ENCODE measurements at regions not wholly inside any gene's neighbourhood (a gene's known extent, or its start where the extent isn't known, plus 50 kb on each side); places are given as distances from the start of the nearest gene placed in this dataset.

- 27% methylated on average over 6 of the region's 6 CpGs for WGBS
- no peak for DNase-seq (ENCODE audit: extremely low spot score)
- no peaks in the 10 kb centered on the region for H3K4me1 ChIP-seq (ENCODE audit: insufficient read depth)
- no peak overlapping the region for H3K27ac ChIP-seq (ENCODE audit: low read depth)
- no peaks in the 10 kb centered on the region for H3K36me3 ChIP-seq (ENCODE audit: insufficient read depth)
- no peak overlapping the region for H3K4me3 ChIP-seq (ENCODE audit: low read depth, low read length)
These were observed 120.0 kb upstream of the ST8SIA2 start for GRCh38 chr15:92273723-92274122.

DNA sequence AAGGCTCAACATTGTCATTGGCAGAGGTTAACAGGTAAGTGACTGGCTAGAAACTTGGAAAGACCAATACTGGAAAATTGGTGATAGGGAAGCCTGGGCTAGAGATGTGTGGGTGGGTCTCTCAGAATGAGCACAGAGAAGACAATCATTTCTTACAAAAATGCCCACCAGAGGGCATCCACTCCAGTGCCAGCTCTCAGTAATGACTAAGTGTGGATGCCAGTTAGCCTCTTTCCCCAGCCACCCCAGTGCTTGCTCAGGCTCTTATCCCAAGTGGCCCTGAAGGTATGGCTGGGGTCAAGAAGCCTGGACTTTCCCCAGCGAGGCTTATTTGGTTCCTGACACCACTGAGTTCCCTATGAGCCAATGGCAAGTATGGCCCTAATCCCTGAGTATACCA lies 115.9 kb upstream of the ST8SIA2 start:
- no peak overlapping the region for H3K4me3 ChIP-seq (ENCODE audit: low read depth, low read length)
- H3K4me1 ChIP-seq (ENCODE audit: insufficient read depth) = no peaks in the 10 kb centered on the region
- H3K27ac ChIP-seq (ENCODE audit: low read depth) = no peak overlapping the region
- no peaks in the 10 kb centered on the region for H3K36me3 ChIP-seq (ENCODE audit: insufficient read depth)
- DNase-seq (ENCODE audit: extremely low spot score) = no peak
- WGBS = 81% methylated on average over 1 of the region's 1 CpG

GRCh38 chr15:92283813-92284212 lies 109.9 kb upstream of the ST8SIA2 start:
- 38% methylated on average over 2 of the region's 2 CpGs for WGBS
- Histone ChIP-seq H3K4me1 (ENCODE audit: insufficient read depth) (no peaks in the 10 kb centered on the region), H3K27ac (ENCODE audit: low read depth) (no peak overlapping the region), H3K4me3 (ENCODE audit: low read depth, low read length) (no peak overlapping the region), H3K36me3 (ENCODE audit: insufficient read depth) (no peaks in the 10 kb centered on the region)
- no peak for DNase-seq (ENCODE audit: extremely low spot score)

- 85% methylated on average over 2 of the region's 2 CpGs for WGBS
- Histone ChIP-seq H3K27ac (ENCODE audit: low read depth) (no peak overlapping the region), H3K4me1 (ENCODE audit: insufficient read depth) (no peaks in the 10 kb centered on the region), H3K4me3 (ENCODE audit: low read depth, low read length) (no peak overlapping the region), H3K36me3 (ENCODE audit: insufficient read depth) (no peaks in the 10 kb centered on the region)
- no peak for DNase-seq (ENCODE audit: extremely low spot score)
These were observed 104.9 kb upstream of the ST8SIA2 start for GRCh38 chr15:92288755-92289154.

GRCh38 chr15:92289733-92290132 lies 103.9 kb upstream of the ST8SIA2 start:
- H3K27ac ChIP-seq (ENCODE audit: low read depth) = no peak overlapping the region
- no peak for DNase-seq (ENCODE audit: extremely low spot score)
- WGBS = 69% methylated on average over 4 of the region's 4 CpGs
- H3K4me3 ChIP-seq (ENCODE audit: low read depth, low read length) = no peak overlapping the region
- H3K4me1 ChIP-seq (ENCODE audit: insufficient read depth) = no peaks in the 10 kb centered on the region
- H3K36me3 ChIP-seq (ENCODE audit: insufficient read depth) = no peaks in the 10 kb centered on the region

GRCh38 chr15:92290359-92290992 lies 103.2 kb upstream of the ST8SIA2 start:
- no peaks in the 10 kb centered on the region for H3K4me1 ChIP-seq (ENCODE audit: insufficient read depth)
- no peak for DNase-seq (ENCODE audit: extremely low spot score)

DNA sequence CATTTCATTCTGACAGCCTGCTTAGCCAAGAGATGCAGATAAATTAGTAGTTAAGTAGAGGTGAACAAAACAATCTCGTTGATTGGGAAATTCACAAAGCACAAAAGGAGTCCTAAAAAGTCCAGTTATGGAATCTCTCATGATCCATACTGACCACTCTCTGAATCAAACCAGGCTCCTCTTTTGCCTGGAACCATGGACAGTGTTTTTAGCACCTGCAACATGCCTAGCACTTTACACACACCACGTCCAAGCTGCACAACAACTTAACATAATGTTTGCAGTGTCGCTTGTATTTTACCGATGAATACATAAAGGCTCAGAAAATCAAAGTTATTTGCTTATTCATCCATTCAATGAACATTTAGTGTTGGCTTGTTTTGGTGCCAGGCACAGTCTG lies 101.8 kb upstream of the ST8SIA2 start:
- 73% methylated on average over 4 of the region's 4 CpGs for WGBS
- Histone ChIP-seq H3K4me3 (ENCODE audit: low read depth, low read length) (no peak overlapping the region), H3K4me1 (ENCODE audit: insufficient read depth) (no peaks in the 10 kb centered on the region), H3K36me3 (ENCODE audit: insufficient read depth) (no peaks in the 10 kb centered on the region), H3K27ac (ENCODE audit: low read depth) (no peak overlapping the region)
- no peak for DNase-seq (ENCODE audit: extremely low spot score)

More at GRCh38 chr15:92290359-92290992, 103.2 kb upstream of the ST8SIA2 start:
- Histone ChIP-seq H3K27ac (ENCODE audit: low read depth) (no peak overlapping the region), H3K36me3 (ENCODE audit: insufficient read depth) (no peaks in the 10 kb centered on the region), H3K4me3 (ENCODE audit: low read depth, low read length) (no peak overlapping the region)
- WGBS = 83% methylated on average over 5 of the region's 5 CpGs

DNA sequence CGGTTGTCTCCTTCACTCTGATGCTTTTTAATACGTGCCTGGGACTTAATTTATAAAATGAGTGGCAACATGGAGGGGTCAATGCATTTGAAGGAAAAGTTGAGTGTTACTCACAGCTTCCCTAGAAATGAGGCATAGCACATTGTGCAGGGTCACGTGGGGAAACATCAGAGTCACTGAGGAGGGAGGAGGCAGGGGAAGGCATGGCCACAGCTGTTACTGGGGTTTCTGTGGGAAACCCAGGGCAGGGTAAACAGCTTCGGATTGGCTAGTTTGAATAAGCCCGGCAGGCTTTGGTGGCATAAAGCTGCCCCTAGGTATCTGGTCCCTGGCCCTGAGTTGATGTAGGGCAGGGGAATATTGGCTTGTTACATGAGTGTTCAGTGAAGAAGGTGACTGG lies 98.9 kb upstream of the ST8SIA2 start:
- no peaks in the 10 kb centered on the region for H3K36me3 ChIP-seq (ENCODE audit: insufficient read depth)
- no peak overlapping the region for H3K27ac ChIP-seq (ENCODE audit: low read depth)
- no peaks in the 10 kb centered on the region for H3K4me1 ChIP-seq (ENCODE audit: insufficient read depth)
- WGBS = 57% methylated on average over 5 of the region's 5 CpGs
- DNase-seq (ENCODE audit: extremely low spot score) = no peak
- H3K4me3 ChIP-seq (ENCODE audit: low read depth, low read length) = no peak overlapping the region

DNA sequence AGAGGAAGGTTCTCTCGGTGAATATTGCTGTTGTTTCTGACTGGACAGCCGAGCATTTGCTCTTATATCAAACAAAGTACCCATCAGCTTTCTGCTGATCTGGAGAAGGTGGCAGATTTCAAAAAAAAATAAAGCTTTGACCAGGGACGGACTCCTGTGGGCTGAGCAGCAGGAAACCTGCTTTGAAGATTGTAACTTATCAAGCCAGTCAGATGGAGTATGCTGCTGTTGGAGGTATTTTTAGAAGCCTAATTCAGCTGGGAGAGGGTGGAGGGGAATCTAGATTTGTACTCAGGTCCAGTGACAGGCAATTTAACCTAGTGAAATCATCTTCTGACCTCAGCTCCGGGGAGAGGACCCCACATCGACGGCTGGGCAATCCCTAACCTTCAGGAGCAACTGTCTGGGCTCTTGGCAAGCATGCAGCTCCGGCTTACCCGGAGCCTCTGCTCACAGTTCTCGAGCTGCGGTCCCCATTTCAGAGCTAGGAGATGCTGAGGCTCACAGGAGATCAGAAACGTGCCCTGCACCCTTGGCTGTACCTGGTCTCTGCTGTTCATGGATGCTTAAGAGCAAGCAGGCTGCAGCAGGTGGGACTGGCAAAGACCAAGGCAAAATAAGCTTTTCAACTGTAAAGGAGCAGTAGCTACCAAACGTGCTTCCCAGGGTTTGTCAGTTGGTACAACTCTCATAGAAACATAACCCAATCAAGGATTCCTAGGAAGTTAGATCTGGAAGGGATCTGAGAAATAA lies 89.3 kb upstream of the ST8SIA2 start:
- no peak for DNase-seq (ENCODE audit: extremely low spot score)
- H3K4me1 ChIP-seq (ENCODE audit: insufficient read depth) = no peaks in the 10 kb centered on the region
- 52% methylated on average over 12 of the region's 12 CpGs for WGBS
- no peaks in the 10 kb centered on the region for H3K36me3 ChIP-seq (ENCODE audit: insufficient read depth)
- no peak overlapping the region for H3K4me3 ChIP-seq (ENCODE audit: low read depth, low read length)
- H3K27ac ChIP-seq (ENCODE audit: low read depth) = no peak overlapping the region

- Histone ChIP-seq H3K36me3 (ENCODE audit: insufficient read depth) (no peaks in the 10 kb centered on the region), H3K4me1 (ENCODE audit: insufficient read depth) (no peaks in the 10 kb centered on the region), H3K4me3 (ENCODE audit: low read depth, low read length) (no peak overlapping the region), H3K27ac (ENCODE audit: low read depth) (no peak overlapping the region)
- 55% methylated on average over 2 of the region's 2 CpGs for WGBS
- DNase-seq (ENCODE audit: extremely low spot score) = no peak
These were observed 88.3 kb upstream of the ST8SIA2 start for GRCh38 chr15:92305343-92305742.

GRCh38 chr15:92306663-92307062 lies 87.0 kb upstream of the ST8SIA2 start:
- DNase-seq (ENCODE audit: extremely low spot score) = no peak
- 16% methylated on average over 4 of the region's 4 CpGs for WGBS
- Histone ChIP-seq H3K27ac (ENCODE audit: low read depth) (no peak overlapping the region), H3K4me1 (ENCODE audit: insufficient read depth) (no peaks in the 10 kb centered on the region), H3K4me3 (ENCODE audit: low read depth, low read length) (no peak overlapping the region), H3K36me3 (ENCODE audit: insufficient read depth) (no peaks in the 10 kb centered on the region)

- no peak for DNase-seq (ENCODE audit: extremely low spot score)
- no peak overlapping the region for H3K4me3 ChIP-seq (ENCODE audit: low read depth, low read length)
- H3K36me3 ChIP-seq (ENCODE audit: insufficient read depth) = no peaks in the 10 kb centered on the region
- 88% methylated on average over 4 of the region's 4 CpGs for WGBS
- H3K4me1 ChIP-seq (ENCODE audit: insufficient read depth) = no peaks in the 10 kb centered on the region
- H3K27ac ChIP-seq (ENCODE audit: low read depth) = no peak overlapping the region
These were observed 78.5 kb upstream of the ST8SIA2 start for GRCh38 chr15:92315144-92315543.

DNA sequence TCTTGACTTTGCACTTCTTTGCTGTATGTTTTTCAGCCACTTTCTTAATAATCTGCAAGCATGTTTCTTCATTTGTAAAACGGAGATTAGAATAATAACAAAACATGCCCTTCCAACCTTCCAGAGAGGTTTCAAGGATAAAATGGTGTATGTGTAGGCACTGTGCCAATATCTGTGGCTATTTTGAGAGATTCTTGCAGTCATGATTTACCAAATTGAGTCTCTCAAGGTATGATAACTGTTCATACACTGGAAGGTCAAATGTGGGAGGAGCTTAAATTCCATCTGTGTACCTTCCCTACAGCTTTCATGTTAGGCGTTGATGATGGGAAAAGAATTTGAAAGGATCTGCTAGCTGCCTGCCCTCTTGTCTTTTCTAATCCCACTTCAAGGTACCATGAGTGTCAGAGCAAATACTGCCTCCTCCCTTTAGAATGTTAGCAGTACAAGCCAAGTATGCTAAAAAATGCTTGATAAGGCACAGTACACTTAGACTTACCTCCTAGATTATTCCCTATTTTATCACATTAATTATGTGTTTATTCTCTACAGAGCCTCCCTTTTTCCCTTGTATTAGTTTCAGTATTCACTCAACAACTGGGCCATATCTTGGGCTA lies 78.0 kb upstream of the ST8SIA2 start:
- Histone ChIP-seq H3K36me3 (ENCODE audit: insufficient read depth) (no peaks in the 10 kb centered on the region), H3K4me3 (ENCODE audit: low read depth, low read length) (no peak overlapping the region), H3K27ac (ENCODE audit: low read depth) (no peak overlapping the region), H3K4me1 (ENCODE audit: insufficient read depth) (no peaks in the 10 kb centered on the region)
- 42% methylated on average over 2 of the region's 2 CpGs for WGBS
- no peak for DNase-seq (ENCODE audit: extremely low spot score)

- no peak overlapping the region for H3K4me3 ChIP-seq (ENCODE audit: low read depth, low read length)
- no peaks in the 10 kb centered on the region for H3K4me1 ChIP-seq (ENCODE audit: insufficient read depth)
- H3K36me3 ChIP-seq (ENCODE audit: insufficient read depth) = no peaks in the 10 kb centered on the region
- no peak overlapping the region for H3K27ac ChIP-seq (ENCODE audit: low read depth)
- WGBS = 74% methylated on average over 14 of the region's 14 CpGs
- DNase-seq (ENCODE audit: extremely low spot score) = no peak
These were observed 76.9 kb upstream of the ST8SIA2 start for GRCh38 chr15:92316586-92317295.
